ENCODE measurements at regions not wholly inside any gene's neighbourhood (a gene's known extent, or its start where the extent isn't known, plus 50 kb on each side); places are given as distances from the start of the nearest gene placed in this dataset.

DNA sequence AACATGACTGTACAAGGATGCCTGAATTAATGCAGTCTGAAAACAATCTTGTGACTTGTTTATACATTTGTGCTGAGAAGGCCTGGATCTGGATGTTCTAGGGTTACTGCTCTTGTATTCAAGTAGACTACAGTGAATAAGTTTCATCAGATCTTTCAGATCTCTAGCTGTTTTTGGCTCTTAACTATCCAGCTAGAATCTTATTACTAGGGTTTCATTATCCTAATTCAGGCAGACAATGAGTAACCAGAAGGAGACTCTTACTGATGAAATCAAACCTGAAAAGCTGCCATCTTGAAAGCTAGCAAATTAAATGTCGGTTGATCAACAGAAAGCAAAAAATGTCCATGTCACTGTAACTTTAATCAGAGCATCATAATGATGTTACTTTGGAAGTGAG lies 112.5 kb upstream of the KCNK2 start:
- Histone ChIP-seq H3K4me1 (ENCODE audit: control insufficient read depth, insufficient read depth, low read length) (peaks cover 12% of the 10 kb centered on the region), H3K27me3 (ENCODE audit: control insufficient read depth, insufficient read depth, low read length, poor library complexity, severe bottlenecking) (no peaks in the 10 kb centered on the region), H3K27ac (ENCODE audit: insufficient read depth, low read depth, low read length, poor library complexity, severe bottlenecking) (no peak overlapping the region), H3K9me3 (ENCODE audit: control insufficient read depth, low read length) (no peaks in the 10 kb centered on the region), H3K4me3 (ENCODE audit: insufficient read depth, low read depth, low read length) (no peak overlapping the region), H3K36me3 (ENCODE audit: control insufficient read depth, insufficient read depth, low read length) (no peaks in the 10 kb centered on the region)
- 94% methylated on average over 1 of the region's 1 CpG for WGBS, 2 experiments

- 84 to 93% methylated on average over 2 of the region's 2 CpGs for WGBS, 2 experiments
These were observed 111.5 kb upstream of the KCNK2 start for GRCh38 chr1:214971071-214971470.

DNA sequence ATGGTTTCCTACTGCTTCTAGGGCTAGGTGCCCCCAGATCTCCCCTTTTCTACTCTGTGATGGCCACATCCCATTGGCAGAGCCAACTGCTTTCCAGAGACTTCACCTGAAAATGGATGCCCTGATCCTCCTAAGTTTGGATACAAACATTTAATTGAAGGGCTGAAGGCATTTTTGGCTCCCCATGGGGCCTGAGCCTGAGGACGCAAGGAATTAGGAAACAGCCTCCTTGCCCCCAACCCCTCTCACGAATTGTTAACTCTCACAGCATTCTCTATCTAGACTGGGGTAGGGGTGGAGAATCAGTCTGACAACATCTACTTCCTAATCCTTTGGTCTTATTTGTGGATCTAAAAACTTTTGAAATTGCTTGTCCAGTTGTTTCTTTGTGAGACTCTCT lies 108.5 kb upstream of the KCNK2 start:
- Histone ChIP-seq H3K4me3 (ENCODE audit: insufficient read depth, low read depth, low read length) (no peak overlapping the region), H3K36me3 (ENCODE audit: control insufficient read depth, insufficient read depth, low read length) (no peaks in the 10 kb centered on the region), H3K27me3 (ENCODE audit: control insufficient read depth, insufficient read depth, low read length, poor library complexity, severe bottlenecking) (no peaks in the 10 kb centered on the region), H3K27ac (ENCODE audit: insufficient read depth, low read depth, low read length, poor library complexity, severe bottlenecking) (no peak overlapping the region), H3K4me1 (ENCODE audit: control insufficient read depth, insufficient read depth, low read length) (peaks cover 4% of the 10 kb centered on the region), H3K9me3 (ENCODE audit: control insufficient read depth, low read length) (no peaks in the 10 kb centered on the region)
- 50 to 67% methylated on average over 1 of the region's 2 CpGs for WGBS, 2 experiments

More at GRCh38 chr1:214971071-214971470, 111.5 kb upstream of the KCNK2 start:
- Histone ChIP-seq H3K27ac (ENCODE audit: insufficient read depth, low read depth, low read length, poor library complexity, severe bottlenecking) (no peak overlapping the region), H3K9me3 (ENCODE audit: control insufficient read depth, low read length) (no peaks in the 10 kb centered on the region), H3K27me3 (ENCODE audit: control insufficient read depth, insufficient read depth, low read length, poor library complexity, severe bottlenecking) (no peaks in the 10 kb centered on the region), H3K4me3 (ENCODE audit: insufficient read depth, low read depth, low read length) (no peak overlapping the region), H3K36me3 (ENCODE audit: control insufficient read depth, insufficient read depth, low read length) (no peaks in the 10 kb centered on the region), H3K4me1 (ENCODE audit: control insufficient read depth, insufficient read depth, low read length) (peaks cover 9% of the 10 kb centered on the region)

DNA sequence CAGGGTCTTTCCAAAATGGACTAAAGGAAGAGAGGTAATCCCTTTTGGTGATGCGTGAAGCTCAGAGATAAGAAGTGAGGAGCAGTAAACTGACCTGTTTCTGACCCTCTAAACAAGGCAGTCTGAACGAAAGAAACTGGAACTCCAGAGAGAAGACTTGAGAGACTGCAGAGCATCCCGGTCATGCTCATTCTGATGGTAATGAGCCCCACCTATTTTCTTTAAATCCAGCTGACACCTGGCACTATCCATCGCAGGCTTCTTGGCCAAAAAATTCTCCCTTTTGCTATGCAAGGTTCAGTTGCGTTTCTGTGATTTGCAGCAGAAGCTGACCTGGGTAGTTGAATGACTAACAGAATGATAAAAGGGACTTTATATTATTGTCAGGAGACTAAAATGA lies 105.9 kb upstream of the KCNK2 start:
- Histone ChIP-seq H3K36me3 (ENCODE audit: control insufficient read depth, insufficient read depth, low read length) (no peaks in the 10 kb centered on the region), H3K27ac (ENCODE audit: insufficient read depth, low read depth, low read length, poor library complexity, severe bottlenecking) (no peak overlapping the region), H3K4me1 (ENCODE audit: control insufficient read depth, insufficient read depth, low read length) (peaks cover 7% of the 10 kb centered on the region), H3K27me3 (ENCODE audit: control insufficient read depth, insufficient read depth, low read length, poor library complexity, severe bottlenecking) (no peaks in the 10 kb centered on the region), H3K4me3 (ENCODE audit: insufficient read depth, low read depth, low read length) (no peak overlapping the region), H3K9me3 (ENCODE audit: control insufficient read depth, low read length) (no peaks in the 10 kb centered on the region)
- WGBS, 2 experiments = 35 to 40% methylated on average over 5 of the region's 5 CpGs

DNA sequence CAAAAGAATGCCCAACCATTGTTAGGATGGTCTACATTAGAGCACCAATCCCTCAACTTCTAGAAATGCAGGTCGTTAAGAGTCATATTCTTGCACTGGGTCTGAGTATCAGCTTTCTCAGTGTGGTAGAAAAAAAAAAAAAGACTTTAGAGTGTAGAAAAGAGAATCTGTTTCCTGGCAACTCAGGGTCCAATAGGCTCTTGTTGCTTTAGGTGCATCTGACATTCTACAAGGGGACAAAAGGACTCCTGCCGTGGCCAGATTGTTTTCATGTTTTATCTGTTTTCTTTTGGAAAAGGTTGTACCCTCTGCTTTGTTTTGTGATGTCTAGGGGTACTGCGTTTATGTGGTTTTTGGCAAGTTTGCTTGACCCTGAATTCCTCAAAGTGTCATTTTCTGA lies 105.4 kb upstream of the KCNK2 start:
- Histone ChIP-seq H3K36me3 (ENCODE audit: control insufficient read depth, insufficient read depth, low read length) (no peaks in the 10 kb centered on the region), H3K4me1 (ENCODE audit: control insufficient read depth, insufficient read depth, low read length) (peaks cover 7% of the 10 kb centered on the region), H3K9me3 (ENCODE audit: control insufficient read depth, low read length) (no peaks in the 10 kb centered on the region), H3K27ac (ENCODE audit: insufficient read depth, low read depth, low read length, poor library complexity, severe bottlenecking) (no peak overlapping the region), H3K4me3 (ENCODE audit: insufficient read depth, low read depth, low read length) (no peak overlapping the region), H3K27me3 (ENCODE audit: control insufficient read depth, insufficient read depth, low read length, poor library complexity, severe bottlenecking) (no peaks in the 10 kb centered on the region)
- WGBS, 2 experiments = 35 to 60% methylated on average over 3 of the region's 3 CpGs

- WGBS, 2 experiments = 83 to 92% methylated on average over 5 to 6 of the region's 6 CpGs
- Histone ChIP-seq H3K4me1 (ENCODE audit: control insufficient read depth, insufficient read depth, low read length) (peaks cover 7% of the 10 kb centered on the region), H3K4me3 (ENCODE audit: insufficient read depth, low read depth, low read length) (no peak overlapping the region), H3K27ac (ENCODE audit: insufficient read depth, low read depth, low read length, poor library complexity, severe bottlenecking) (no peak overlapping the region), H3K36me3 (ENCODE audit: control insufficient read depth, insufficient read depth, low read length) (no peaks in the 10 kb centered on the region), H3K27me3 (ENCODE audit: control insufficient read depth, insufficient read depth, low read length, poor library complexity, severe bottlenecking) (no peaks in the 10 kb centered on the region), H3K9me3 (ENCODE audit: control insufficient read depth, low read length) (no peaks in the 10 kb centered on the region)
These were observed 104.7 kb upstream of the KCNK2 start for GRCh38 chr1:214977700-214978374.

DNA sequence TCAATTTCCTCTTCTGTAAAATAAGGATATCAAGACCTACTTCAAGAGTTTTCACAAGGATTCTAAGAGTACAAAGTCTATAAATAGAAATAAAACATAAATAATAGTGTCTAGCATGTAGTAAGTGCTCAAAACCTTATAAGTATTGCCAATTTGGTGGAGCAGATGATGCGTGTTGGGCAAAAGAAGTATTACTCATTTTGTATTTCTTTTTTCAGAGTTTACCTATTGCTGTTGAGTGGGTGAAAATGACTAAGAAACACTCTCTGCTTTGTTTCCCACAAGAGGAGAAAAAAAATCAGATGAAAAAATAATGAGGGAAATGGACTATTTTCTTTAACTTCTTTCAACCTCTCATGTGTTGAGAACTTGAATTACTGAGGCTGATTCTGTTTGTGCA lies 103.3 kb upstream of the KCNK2 start:
- H3K4me3 ChIP-seq (ENCODE audit: insufficient read depth, low read depth, low read length) = no peak overlapping the region
- 100% methylated on average over 1 of the region's 1 CpG for WGBS, 2 experiments
- H3K4me1 ChIP-seq (ENCODE audit: control insufficient read depth, insufficient read depth, low read length) = peaks cover 7% of the 10 kb centered on the region
- no peaks in the 10 kb centered on the region for H3K36me3 ChIP-seq (ENCODE audit: control insufficient read depth, insufficient read depth, low read length)
- no peaks in the 10 kb centered on the region for H3K9me3 ChIP-seq (ENCODE audit: control insufficient read depth, low read length)
- no peaks in the 10 kb centered on the region for H3K27me3 ChIP-seq (ENCODE audit: control insufficient read depth, insufficient read depth, low read length, poor library complexity, severe bottlenecking)
- H3K27ac ChIP-seq (ENCODE audit: insufficient read depth, low read depth, low read length, poor library complexity, severe bottlenecking) = no peak overlapping the region

DNA sequence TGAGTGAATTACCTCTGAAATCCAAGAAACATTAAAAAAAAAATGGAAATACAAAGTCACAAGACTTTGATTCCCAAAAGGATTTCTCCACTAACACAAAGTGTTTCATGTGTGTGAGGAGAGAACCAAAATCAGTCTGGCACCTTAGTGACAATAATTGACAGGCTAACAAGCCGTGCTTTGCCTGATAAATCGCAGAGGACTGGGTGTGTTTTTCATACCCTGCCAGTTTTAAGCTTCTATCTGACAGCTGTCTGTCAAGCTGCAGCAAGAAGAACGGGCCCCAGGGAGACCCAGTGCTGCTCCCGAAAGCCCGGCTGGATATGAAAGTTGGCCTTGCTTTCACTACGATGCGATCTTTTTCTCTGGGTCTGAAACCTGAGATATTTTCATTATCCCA lies 101.6 kb upstream of the KCNK2 start:
- no peaks in the 10 kb centered on the region for H3K9me3 ChIP-seq (ENCODE audit: control insufficient read depth, low read length)
- 87 to 89% methylated on average over 7 of the region's 7 CpGs for WGBS, 2 experiments
- peaks cover 7% of the 10 kb centered on the region for H3K4me1 ChIP-seq (ENCODE audit: control insufficient read depth, insufficient read depth, low read length)
- no peak overlapping the region for H3K27ac ChIP-seq (ENCODE audit: insufficient read depth, low read depth, low read length, poor library complexity, severe bottlenecking)
- H3K4me3 ChIP-seq (ENCODE audit: insufficient read depth, low read depth, low read length) = no peak overlapping the region
- H3K36me3 ChIP-seq (ENCODE audit: control insufficient read depth, insufficient read depth, low read length) = no peaks in the 10 kb centered on the region
- H3K27me3 ChIP-seq (ENCODE audit: control insufficient read depth, insufficient read depth, low read length, poor library complexity, severe bottlenecking) = no peaks in the 10 kb centered on the region

- Histone ChIP-seq H3K9me3 (ENCODE audit: control insufficient read depth, low read length) (no peaks in the 10 kb centered on the region), H3K4me1 (ENCODE audit: control insufficient read depth, insufficient read depth, low read length) (peaks cover 3% of the 10 kb centered on the region), H3K27ac (ENCODE audit: insufficient read depth, low read depth, low read length, poor library complexity, severe bottlenecking) (no peak overlapping the region), H3K4me3 (ENCODE audit: insufficient read depth, low read depth, low read length) (no peak overlapping the region), H3K36me3 (ENCODE audit: control insufficient read depth, insufficient read depth, low read length) (no peaks in the 10 kb centered on the region), H3K27me3 (ENCODE audit: control insufficient read depth, insufficient read depth, low read length, poor library complexity, severe bottlenecking) (no peaks in the 10 kb centered on the region)
- 84 to 97% methylated on average over 2 to 3 of the region's 3 CpGs for WGBS, 2 experiments
These were observed 99.2 kb upstream of the KCNK2 start for GRCh38 chr1:214983126-214983869.

GRCh38 chr1:214989341-214989740 lies 93.2 kb upstream of the KCNK2 start:
- H3K36me3 ChIP-seq (ENCODE audit: control insufficient read depth, insufficient read depth, low read length) = no peaks in the 10 kb centered on the region
- no peaks in the 10 kb centered on the region for H3K27me3 ChIP-seq (ENCODE audit: control insufficient read depth, insufficient read depth, low read length, poor library complexity, severe bottlenecking)
- H3K4me1 ChIP-seq (ENCODE audit: control insufficient read depth, insufficient read depth, low read length) = no peaks in the 10 kb centered on the region
- no peaks in the 10 kb centered on the region for H3K9me3 ChIP-seq (ENCODE audit: control insufficient read depth, low read length)
- H3K4me3 ChIP-seq (ENCODE audit: insufficient read depth, low read depth, low read length) = no peak overlapping the region
- no peak overlapping the region for H3K27ac ChIP-seq (ENCODE audit: insufficient read depth, low read depth, low read length, poor library complexity, severe bottlenecking)
- 73 to 85% methylated on average over 1 of the region's 1 CpG for WGBS, 2 experiments

Measured in ectodermal cell (in vitro differentiated cells).